AG04450 (cell line): ENCODE measurements at regions not wholly inside any gene's neighbourhood (a gene's known extent, or its start where the extent isn't known, plus 50 kb on each side); places are given as distances from the start of the nearest gene placed in this dataset.

Experiments used
- CTCF ChIA-PET: fragments of 300-600, 350-600 bp; formaldehyde crosslinking; extraction: SDS; loops from one replicate; lab custom pipeline; 2022; ENCODE audit warnings: antibody characterized with exemption, inconsistent platforms; lab: Charles Lee
- POLR2A ChIA-PET: fragments of 350-600 bp; formaldehyde crosslinking; extraction: SDS; loops from one replicate; lab custom pipeline; 2021; ENCODE audit warnings: antibody characterized with exemption, inconsistent platforms; lab: Yijun Ruan, JAX
- DNase-seq: peaks from one replicate; pipeline ENCODE4 v3.0.0-alpha.2; 2011; ENCODE audit warnings: low read depth, low spot score
- H3K27ac ChIP-seq: one replicate; pipeline ENCODE4 v1.5.1; 2012; ENCODE audit warnings: low read depth, low read length, control low read depth
- H3K27me3 ChIP-seq: one replicate; pipeline ENCODE4 v1.6.0; 2012; ENCODE audit warnings: low read length; ENCODE audit not compliant: control insufficient read depth, insufficient read depth
- H3K4me3 ChIP-seq: 2 replicates; pipeline ENCODE4 v1.5.1; 2011; ENCODE audit warnings: mild to moderate bottlenecking, low read depth, low read length, control low read depth
- H3K9me3 ChIP-seq: 2 replicates; pipeline ENCODE4 v1.5.1; 2012; ENCODE audit warnings: low read length; ENCODE audit not compliant: control insufficient read depth, insufficient read depth
- CTCF ChIP-seq: IDR thresholded peaks from 2 replicates; pipeline ENCODE4 v1.5.1; 2011; ENCODE audit warnings: low read depth, low read length, control low read depth, inconsistent platforms

GRCh38 chr5:125149110-125149509 is 402.7 kb upstream of the ZNF608 start:
- DNase-seq, result no peak
- H3K27ac ChIP-seq, result no peak overlapping the region
- H3K9me3 ChIP-seq, result no peaks in the 10 kb centered on the region
- TF ChIP-seq CTCF, result no peak
- ChIA-PET POLR2A (no interaction called here), CTCF (no interaction called here)
- no peak overlapping the region for H3K4me3 ChIP-seq
- no peaks in the 10 kb centered on the region for H3K27me3 ChIP-seq

- Histone ChIP-seq H3K9me3 (no peaks in the 10 kb centered on the region), H3K4me3 (no peak overlapping the region), H3K27ac (no peak overlapping the region), H3K27me3 (no peaks in the 10 kb centered on the region)
- no peak for TF ChIP-seq CTCF
- ChIA-PET CTCF (no interaction called here), POLR2A (no interaction called here)
- no peak for DNase-seq
Measured at GRCh38 chr5:125149527-125149926, 403.1 kb upstream of the ZNF608 start.

- no peak overlapping the region for H3K4me3 ChIP-seq
- ChIA-PET CTCF (no interaction called here), POLR2A (no interaction called here)
- TF ChIP-seq CTCF, result no peak
- no peak for DNase-seq
- no peaks in the 10 kb centered on the region for H3K27me3 ChIP-seq
- H3K9me3 ChIP-seq, result no peaks in the 10 kb centered on the region
- no peak overlapping the region for H3K27ac ChIP-seq
Measured at GRCh38 chr5:125150041-125150669, 403.7 kb upstream of the ZNF608 start.

GRCh38 chr5:125151150-125151900 is 404.9 kb upstream of the ZNF608 start:
- no peaks in the 10 kb centered on the region for H3K9me3 ChIP-seq
- no peak overlapping the region for H3K4me3 ChIP-seq
- ChIA-PET CTCF (no interaction called here), POLR2A (no interaction called here)
- no peak for DNase-seq
- H3K27ac ChIP-seq, result no peak overlapping the region
- no peak for TF ChIP-seq CTCF
- no peaks in the 10 kb centered on the region for H3K27me3 ChIP-seq

- Histone ChIP-seq H3K9me3 (no peaks in the 10 kb centered on the region), H3K4me3 (no peak overlapping the region), H3K27ac (no peak overlapping the region), H3K27me3 (no peaks in the 10 kb centered on the region)
- TF ChIP-seq CTCF, result no peak
- ChIA-PET POLR2A (no interaction called here), CTCF (no interaction called here)
- no peak for DNase-seq
Measured at GRCh38 chr5:125152044-125152443, 405.6 kb upstream of the ZNF608 start.
